ENCODE measurements at regions not wholly inside any gene's neighbourhood (a gene's known extent, or its start where the extent isn't known, plus 50 kb on each side); places are given as distances from the start of the nearest gene placed in this dataset.

DNA sequence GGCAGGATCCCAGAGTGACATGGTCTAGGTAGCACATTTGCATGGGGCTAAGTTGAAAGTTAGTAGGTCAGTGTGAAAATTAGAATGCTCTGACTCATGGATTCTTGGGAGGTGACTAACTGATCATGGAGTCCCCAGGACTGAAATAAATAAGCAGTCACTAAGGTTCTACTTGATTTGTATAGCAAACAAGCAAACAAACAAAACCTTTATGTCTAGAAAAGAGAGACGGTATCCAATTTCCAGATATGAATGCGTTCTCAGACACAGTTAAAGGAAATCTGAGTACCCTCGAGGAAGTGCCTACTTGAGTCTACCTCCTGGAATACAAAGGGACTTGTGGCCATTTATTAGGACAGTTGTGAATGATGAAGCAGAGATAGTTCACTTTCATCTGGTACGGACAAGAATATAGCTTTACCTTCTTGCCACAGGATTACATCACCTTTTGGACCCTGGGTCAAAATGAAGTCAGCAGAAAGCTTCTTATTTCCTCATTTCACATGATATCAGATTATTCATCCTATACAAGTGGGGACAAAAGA lies 54.3 kb upstream of the AGPS start:
- TF ChIP-seq CTCF (IDR thresholded peaks at IDR 0.05; ENCODE audit: insufficient read depth, low read length), result no peak
- DNase-seq (ENCODE audit: low read depth), result peak; percentile 53
- H3K4me3 ChIP-seq (ENCODE audit: low read depth, low read length), result no peak overlapping the region

- TF ChIP-seq CTCF (IDR thresholded peaks at IDR 0.05; ENCODE audit: insufficient read depth, low read length), result no peak
- peak; percentile 30 for DNase-seq (ENCODE audit: low read depth)
- no peak overlapping the region for H3K4me3 ChIP-seq (ENCODE audit: low read depth, low read length)
Observed at GRCh38 chr2:177340158-177340557, 52.4 kb upstream of the AGPS start.

DNA sequence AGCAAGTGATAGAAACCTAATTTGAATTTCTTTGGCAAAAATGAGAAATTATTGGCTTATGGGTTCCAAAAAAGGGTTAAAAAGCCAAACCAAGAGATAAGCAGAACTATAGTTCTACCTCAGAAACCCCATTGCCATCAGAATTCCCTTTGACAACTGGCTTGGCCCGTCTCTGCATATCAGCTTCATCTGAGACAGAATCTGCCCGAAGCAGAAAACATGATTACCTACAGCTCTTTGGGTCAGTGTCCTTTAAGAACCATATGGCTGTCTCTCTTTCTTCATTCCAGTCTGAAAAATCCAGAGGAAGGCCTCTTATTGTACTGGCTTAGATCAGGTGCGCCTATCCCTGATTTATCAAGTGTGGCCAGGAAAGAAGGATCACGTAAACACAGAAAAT lies 49.8 kb upstream of the AGPS start:
- H3K4me3 ChIP-seq (ENCODE audit: low read depth, low read length), result no peak overlapping the region
- DNase-seq (ENCODE audit: low read depth), result no peak
- TF ChIP-seq CTCF (IDR thresholded peaks at IDR 0.05; ENCODE audit: insufficient read depth, low read length), result no peak
